KMS-11 (cell line): ENCODE measurements at regions not wholly inside any gene's neighbourhood (a gene's known extent, or its start where the extent isn't known, plus 50 kb on each side); places are given as distances from the start of the nearest gene placed in this dataset.

Source experiments
- H2AFZ ChIP-seq: fragments of 200-600 bp; sonication (generic); 2 replicates; pipeline ENCODE4 v1.6.1; 2016; ENCODE audit warnings: antibody characterized with exemption, mixed run types, low read depth
- H3K27ac ChIP-seq: fragments of 200-600 bp; sonication (generic); 2 replicates; pipeline ENCODE4 v1.6.1; 2016; ENCODE audit warnings: mild to moderate bottlenecking, mixed run types
- H3K27me3 ChIP-seq: fragments of 200-600 bp; sonication (generic); 2 replicates; pipeline ENCODE4 v1.6.1; 2017; ENCODE audit warnings: mild to moderate bottlenecking, low read depth, mixed run types, moderate library complexity; ENCODE audit not compliant: insufficient read depth
- H3K36me3 ChIP-seq: fragments of 200-600 bp; sonication (generic); 2 replicates; pipeline ENCODE4 v1.6.1; 2017; ENCODE audit warnings: mild to moderate bottlenecking, mixed run types; ENCODE audit not compliant: insufficient read depth
- H3K4me1 ChIP-seq: fragments of 200-600 bp; sonication (generic); 2 replicates; pipeline ENCODE4 v1.6.1; 2016; ENCODE audit warnings: mild to moderate bottlenecking, low read depth, mixed run types; ENCODE audit not compliant: poor library complexity, severe bottlenecking
- H3K4me2 ChIP-seq: fragments of 200-600 bp; sonication (generic); 2 replicates; pipeline ENCODE4 v1.7.0; 2016; ENCODE audit warnings: mild to moderate bottlenecking, mixed run types
- H3K4me3 ChIP-seq: fragments of 200-600 bp; sonication (generic); IDR thresholded peaks from 2 replicates; pipeline ENCODE4 v1.6.1; 2017; ENCODE audit warnings: low read depth, low read length, mixed read lengths; ENCODE audit not compliant: insufficient read depth
- H3K79me2 ChIP-seq: fragments of 200-600 bp; sonication (generic); 2 replicates; pipeline ENCODE4 v1.6.1; 2016; ENCODE audit warnings: low read depth, mixed run types; ENCODE audit not compliant: insufficient read depth
- H3K9ac ChIP-seq: fragments of 200-600 bp; sonication (generic); 2 replicates; pipeline ENCODE4 v1.6.1; 2016; ENCODE audit warnings: mild to moderate bottlenecking, mixed run types
- H4K20me1 ChIP-seq: fragments of 200-600 bp; sonication (generic); 2 replicates; pipeline ENCODE4 v1.6.1; 2016; ENCODE audit warnings: mild to moderate bottlenecking, mixed run types; ENCODE audit not compliant: insufficient read depth
- CTCF ChIP-seq: fragments of 200-600 bp; sonication (generic); conservative IDR thresholded peaks from 2 replicates; pipeline ENCODE4 v1.6.1; 2017; ENCODE audit warnings: low read depth, mild to moderate bottlenecking, antibody characterized with exemption, low read length, moderate library complexity, mixed read lengths

GRCh38 chr12:74370608-74371216 is 166.9 kb upstream of the ATXN7L3B start:
- H3K9ac ChIP-seq, result no peak overlapping the region
- H3K4me1 ChIP-seq, result no peaks in the 10 kb centered on the region
- no peaks in the 10 kb centered on the region for H4K20me1 ChIP-seq
- TF ChIP-seq CTCF, result no peak
- no peak overlapping the region for H2AFZ ChIP-seq
- H3K36me3 ChIP-seq, result no peaks in the 10 kb centered on the region
- H3K4me2 ChIP-seq, result no peak overlapping the region
- no peak overlapping the region for H3K27ac ChIP-seq
- H3K27me3 ChIP-seq, result no peaks in the 10 kb centered on the region
- no peaks in the 10 kb centered on the region for H3K79me2 ChIP-seq
- H3K4me3 ChIP-seq, result no peak overlapping the region

GRCh38 chr12:74379114-74379513 is 158.5 kb upstream of the ATXN7L3B start:
- Histone ChIP-seq H3K27ac (no peak overlapping the region), H2AFZ (no peak overlapping the region), H3K79me2 (no peaks in the 10 kb centered on the region), H3K9ac (no peak overlapping the region), H3K4me3 (no peak overlapping the region), H3K27me3 (no peaks in the 10 kb centered on the region), H3K4me1 (no peaks in the 10 kb centered on the region), H4K20me1 (no peaks in the 10 kb centered on the region), H3K4me2 (no peak overlapping the region), H3K36me3 (no peaks in the 10 kb centered on the region)
- no peak for TF ChIP-seq CTCF

- H2AFZ ChIP-seq, result no peak overlapping the region
- H3K4me3 ChIP-seq, result no peak overlapping the region
- no peak overlapping the region for H3K27ac ChIP-seq
- H3K27me3 ChIP-seq, result no peaks in the 10 kb centered on the region
- H3K9ac ChIP-seq, result no peak overlapping the region
- H3K79me2 ChIP-seq, result no peaks in the 10 kb centered on the region
- no peaks in the 10 kb centered on the region for H3K4me1 ChIP-seq
- H3K36me3 ChIP-seq, result no peaks in the 10 kb centered on the region
- no peaks in the 10 kb centered on the region for H4K20me1 ChIP-seq
- TF ChIP-seq CTCF, result no peak
- no peak overlapping the region for H3K4me2 ChIP-seq
Observed at GRCh38 chr12:74381958-74382357, 155.7 kb upstream of the ATXN7L3B start.

GRCh38 chr12:74382983-74383382 is 154.7 kb upstream of the ATXN7L3B start:
- Histone ChIP-seq H3K36me3 (no peaks in the 10 kb centered on the region), H3K4me1 (no peaks in the 10 kb centered on the region), H3K27ac (no peak overlapping the region), H3K79me2 (no peaks in the 10 kb centered on the region), H3K27me3 (no peaks in the 10 kb centered on the region), H2AFZ (no peak overlapping the region), H3K4me2 (no peak overlapping the region), H4K20me1 (no peaks in the 10 kb centered on the region), H3K9ac (no peak overlapping the region), H3K4me3 (no peak overlapping the region)
- no peak for TF ChIP-seq CTCF
